ENCODE measurements at regions not wholly inside any gene's neighbourhood (a gene's known extent, or its start where the extent isn't known, plus 50 kb on each side); places are given as distances from the start of the nearest gene placed in this dataset.

DNA sequence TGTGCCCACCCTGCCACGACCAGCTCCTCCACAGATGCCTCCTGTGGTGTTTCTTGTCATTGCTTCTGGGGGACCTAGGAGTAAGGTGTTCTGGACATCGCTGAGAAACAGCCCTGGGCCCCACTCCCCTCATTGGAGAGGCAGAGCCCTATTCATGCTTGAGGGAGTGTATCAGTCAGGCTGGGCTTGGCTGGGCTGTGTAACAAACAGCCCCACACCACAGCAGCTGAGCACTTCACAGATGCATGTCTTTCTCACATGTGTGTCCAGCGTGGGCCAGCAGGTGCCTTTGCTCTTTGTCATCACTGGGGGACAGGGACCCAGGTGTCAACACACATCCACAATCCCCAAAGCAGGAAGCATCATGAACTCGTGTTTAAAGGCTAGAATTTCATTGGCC is 65.1 kb upstream of the FBRSL1 start:
- ATAC-seq (no peak), DNase-seq (no peak)

DNA sequence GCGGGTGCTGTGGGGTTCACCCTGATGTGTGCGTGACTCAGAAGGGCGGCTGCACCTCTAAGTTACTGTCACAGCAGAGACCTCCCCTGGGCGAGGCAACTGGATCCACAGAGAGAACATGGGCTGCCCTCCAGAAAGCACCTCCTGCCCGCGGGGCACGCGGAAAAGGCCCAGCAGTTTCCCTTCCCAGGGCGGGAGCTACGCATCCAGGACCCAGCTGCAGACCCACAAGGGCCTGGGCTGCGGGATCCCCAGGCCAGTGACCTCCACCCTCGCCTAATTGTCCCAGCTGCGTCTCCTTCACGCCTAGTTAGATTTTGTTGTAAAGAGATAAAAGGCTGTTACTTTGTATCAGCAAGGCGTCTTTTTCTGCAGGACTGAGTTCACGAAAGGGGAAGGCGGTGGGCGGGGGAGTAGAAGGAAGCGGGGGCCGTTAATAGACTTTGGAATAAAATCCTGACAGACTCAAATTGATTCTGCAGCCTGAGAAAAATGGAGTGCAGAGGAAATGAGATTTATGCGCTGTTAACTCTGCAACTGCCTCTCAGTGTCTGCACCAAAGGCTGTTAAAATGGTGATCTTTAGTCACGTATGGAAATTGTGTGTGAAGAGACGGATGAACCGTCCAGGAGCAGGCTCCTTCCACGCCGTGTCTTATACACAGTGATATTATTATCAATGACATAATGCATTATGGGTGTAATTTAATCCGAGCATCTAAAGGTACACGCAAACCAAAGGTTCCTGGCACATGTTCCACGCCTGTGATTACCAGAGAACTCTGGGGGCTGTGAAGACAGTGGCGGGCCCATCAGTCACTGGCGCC is 65.9 kb upstream of the FBRSL1 start:
- DNase-seq (no peak), ATAC-seq (no peak)

DNA sequence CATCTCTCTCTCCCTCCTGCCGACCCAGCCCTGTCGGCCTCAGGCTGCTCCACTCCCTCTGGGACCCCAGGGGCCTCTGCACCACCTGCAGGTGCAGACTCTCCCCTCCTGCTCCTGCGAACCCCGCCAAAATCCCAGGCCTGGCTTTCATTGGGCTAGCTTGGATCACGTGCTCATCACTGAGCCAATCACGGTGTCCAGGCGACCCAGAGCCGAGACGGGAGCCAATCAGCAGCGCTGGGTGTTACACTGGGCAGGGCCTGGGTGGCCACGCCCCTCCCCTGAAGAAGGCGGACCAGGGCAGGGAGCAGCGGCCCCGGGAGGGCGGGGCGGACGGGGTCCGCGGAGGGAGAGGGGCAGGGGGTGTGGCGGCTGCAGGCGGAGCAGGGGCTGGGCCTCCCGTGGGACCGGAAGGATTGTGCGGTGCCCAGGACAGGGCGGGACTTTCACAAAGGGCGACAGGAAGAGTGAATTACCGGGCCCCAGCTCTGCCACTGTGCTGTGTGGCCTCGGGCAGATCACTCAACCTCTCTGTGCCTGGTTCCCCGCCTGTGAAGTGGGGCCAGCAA is 66.6 kb upstream of the FBRSL1 start:
- DNase-seq (no peak), ATAC-seq (peak; percentile 26)

DNA sequence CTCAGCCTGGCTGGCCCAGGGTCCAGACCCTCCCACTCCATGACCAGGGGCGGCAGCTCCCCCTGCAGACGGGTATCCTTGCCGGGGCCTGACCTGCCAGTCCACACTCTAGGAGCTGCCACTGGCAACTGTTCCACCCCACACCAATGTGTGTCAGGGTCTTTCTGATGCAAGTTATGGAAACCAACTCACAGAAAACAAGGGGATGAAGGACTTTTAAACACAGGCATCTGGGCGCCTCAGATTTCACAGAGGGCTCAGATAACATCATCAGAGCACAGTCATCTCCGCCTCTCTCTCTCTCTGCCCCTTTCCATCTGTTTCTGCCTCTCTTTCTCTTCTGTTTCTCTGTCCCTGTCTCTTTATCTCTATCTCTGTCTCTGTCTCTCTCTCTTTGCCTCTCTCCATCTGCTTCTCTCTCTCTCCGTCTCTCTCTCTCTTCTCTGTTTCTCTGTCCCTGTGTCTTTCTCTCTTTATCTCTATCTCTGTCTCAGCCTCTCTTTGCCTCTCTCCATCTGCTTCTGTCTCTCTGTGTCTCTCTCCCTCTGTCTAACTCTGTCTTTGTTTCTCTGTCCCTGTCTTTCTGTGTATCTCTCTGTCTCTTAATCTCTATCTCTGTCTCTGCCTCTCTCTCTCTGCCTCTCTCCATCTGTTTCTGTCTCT is 67.4 kb upstream of the FBRSL1 start:
- DNase-seq (no peak), ATAC-seq (no peak)

DNA sequence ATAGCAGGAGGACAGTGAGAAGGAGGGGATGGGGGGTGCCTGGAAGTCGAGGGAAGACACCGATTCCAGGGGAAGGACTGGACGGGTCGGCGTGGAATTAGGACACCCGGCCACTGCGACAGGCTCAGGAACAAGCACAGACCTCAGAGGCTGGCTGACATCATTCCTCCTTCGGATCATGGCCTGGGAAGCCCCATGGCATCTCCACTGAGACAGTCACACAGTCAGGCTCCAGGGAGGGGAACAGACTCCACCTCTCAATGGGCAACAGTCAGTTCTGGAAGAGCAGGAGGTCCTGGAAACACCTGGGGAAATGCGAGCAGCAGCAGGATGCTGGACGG is 67.9 kb upstream of the FBRSL1 start:
- ATAC-seq (no peak), DNase-seq (no peak)

DNA sequence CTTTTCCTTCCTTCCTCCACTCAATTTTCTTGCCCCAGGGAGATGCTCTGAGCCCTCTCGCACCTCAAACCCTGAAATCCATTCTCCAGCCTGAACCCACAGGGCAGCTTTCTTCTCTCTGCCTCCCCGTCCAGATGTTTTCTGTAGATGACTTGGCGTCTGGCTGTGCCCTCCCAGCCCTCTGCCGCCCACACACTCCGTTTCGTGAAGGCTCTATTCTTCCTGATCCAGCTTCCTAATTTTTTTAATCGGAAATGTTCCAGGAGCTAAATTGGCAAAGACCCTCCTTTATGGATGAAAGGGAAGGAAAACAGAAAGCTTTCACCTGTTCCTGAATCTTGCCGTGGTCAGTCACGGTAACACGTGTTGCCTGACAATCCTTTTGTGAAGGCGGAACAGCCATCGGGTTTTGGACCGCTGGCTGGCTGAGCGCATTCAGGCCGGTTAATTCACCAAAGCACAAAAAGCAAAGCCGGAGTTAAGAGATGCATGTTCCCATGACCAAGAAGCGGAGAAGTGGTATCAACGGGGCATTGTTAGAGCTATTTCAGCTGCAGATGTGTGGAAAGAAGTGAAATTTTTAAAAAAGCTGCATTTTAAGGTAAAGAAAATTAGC is 70.2 kb upstream of the FBRSL1 start:
- ATAC-seq: no peak
- DNase-seq: no peak

DNA sequence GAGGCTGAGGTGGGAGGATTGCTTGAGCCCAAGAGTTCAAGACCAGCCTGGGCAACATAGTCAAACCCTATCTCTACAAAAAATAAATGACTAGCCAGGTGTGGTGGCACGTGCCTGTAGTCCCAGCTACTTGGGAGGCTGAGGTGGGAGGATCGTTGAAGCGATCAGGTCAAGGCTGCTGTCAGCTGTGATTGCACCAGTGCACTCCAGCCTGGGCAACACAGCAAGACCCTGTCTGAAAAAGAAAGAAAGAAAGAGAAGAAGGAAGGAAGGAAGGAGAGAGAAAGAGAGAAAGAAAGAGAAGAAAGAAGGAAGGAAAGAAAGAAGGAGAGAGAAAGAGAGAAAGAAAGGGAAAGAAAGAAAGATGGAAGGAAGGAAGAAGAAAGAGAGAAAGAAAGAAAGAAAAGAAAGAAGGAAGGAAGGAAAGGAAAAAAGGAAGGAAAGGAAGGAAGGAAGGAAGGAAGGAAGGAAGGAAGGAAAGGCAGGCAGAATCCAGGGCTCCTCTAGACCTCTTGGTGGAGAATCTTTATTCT is 71.5 kb upstream of the FBRSL1 start:
- ATAC-seq (no peak), DNase-seq (no peak)

DNA sequence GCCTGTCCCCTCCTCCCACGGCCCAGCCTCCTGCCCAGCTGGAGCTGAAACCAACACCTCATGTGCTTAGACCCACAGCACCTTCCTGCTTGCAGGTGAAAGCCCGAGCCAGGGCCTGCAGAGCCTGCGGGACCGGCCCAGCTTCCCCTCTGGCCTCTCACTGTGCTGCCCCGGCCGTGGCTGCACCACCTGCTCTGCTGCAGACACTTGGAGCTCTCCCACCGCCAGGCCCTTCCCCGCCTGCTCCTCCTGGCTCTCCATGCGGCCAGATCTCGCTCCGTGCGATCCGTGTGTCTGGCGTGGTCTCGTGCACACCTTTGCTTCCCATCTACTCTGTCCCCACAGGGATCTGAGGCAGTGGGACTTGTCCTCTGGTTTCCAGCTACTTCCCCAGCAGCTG is 72.2 kb upstream of the FBRSL1 start:
- DNase-seq (no peak), ATAC-seq (no peak)

DNA sequence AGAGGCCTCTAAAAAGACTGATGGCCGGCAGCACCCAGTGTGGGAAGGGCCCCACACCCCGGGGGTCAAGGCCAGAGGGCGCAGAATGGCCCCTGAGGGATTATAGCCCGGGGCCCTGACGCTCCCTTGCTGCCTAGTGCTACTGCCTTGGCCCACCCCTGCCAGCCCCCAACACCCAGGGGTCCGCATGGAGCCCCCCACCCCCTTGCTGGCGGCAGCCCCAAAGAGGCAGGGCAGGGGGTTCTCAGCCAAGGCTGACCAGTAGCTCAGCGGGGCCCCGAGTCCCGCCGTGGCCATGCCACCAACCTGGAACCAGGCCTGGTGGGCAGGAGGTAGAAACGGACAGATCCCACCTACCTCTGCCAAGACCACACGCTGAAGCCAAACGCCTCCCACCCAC is 73.1 kb upstream of the FBRSL1 start:
- DNase-seq (no peak), ATAC-seq (no peak)

DNA sequence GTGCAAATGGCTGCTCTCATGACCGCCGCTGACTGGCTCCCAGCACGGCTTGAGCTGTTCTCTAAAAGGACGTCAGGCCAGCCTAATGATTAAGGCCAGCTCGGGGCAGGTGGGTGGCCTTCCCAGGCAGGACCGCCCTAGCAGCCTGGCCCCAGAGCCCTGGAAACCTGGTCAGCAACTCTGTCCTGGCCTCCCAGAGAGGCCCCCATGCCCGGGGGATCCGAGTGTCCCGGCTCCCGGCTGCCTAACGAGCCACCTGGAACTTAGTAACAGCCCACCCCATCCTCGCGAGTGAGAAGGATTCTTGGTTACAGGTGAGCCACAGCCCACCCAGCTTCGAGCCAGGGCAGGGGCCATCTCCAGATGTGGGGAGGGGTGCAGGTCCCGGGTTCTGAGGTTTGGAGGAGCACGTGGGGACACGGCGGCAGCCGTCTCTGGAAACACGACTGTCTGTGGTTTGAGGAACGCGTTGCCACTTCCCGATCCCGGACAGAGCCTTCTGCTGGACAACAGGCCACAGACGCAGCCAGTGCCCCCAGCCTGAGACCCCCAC is 73.8 kb upstream of the FBRSL1 start:
- DNase-seq: no peak
- ATAC-seq: no peak

DNA sequence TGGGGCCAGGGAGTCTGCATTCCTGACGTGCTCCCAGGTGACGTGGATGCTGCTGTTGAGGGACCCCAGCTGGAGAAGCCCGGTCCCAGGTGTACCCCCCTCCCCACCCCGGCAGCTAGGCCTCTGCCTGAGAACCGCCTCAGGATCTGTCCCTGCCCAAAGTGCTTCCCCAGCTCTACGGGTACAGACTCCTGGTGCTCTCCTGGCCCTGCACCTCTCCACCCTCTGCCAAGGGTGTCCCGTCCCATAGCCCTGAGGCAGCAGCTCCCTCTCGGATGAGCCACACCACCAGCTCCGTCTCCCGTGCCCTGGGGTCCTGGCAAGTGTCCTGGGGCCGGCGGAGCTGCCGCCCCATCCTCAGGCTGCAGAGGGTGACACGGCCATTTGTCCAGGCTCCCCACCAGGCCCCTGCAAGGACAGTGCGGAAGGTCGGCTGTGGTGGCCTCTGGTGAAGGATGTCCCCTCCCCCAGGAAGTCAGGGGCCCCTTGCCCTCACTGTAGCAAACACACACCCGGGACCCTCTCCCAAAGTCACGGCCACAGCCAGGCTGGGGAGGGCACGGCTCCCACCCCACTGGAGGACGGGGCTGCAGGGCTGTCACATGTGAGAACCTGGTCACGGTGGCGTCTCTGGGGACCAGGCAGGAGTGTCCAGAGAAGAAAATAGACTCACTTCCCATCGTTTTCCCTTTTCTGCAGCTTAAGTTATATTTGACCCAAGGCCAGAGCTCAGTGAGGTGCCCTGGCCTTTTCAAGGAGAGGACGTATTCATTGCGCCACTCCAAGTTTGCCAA is 74.4 kb upstream of the FBRSL1 start:
- DNase-seq (no peak), ATAC-seq (peak; percentile 4)

DNA sequence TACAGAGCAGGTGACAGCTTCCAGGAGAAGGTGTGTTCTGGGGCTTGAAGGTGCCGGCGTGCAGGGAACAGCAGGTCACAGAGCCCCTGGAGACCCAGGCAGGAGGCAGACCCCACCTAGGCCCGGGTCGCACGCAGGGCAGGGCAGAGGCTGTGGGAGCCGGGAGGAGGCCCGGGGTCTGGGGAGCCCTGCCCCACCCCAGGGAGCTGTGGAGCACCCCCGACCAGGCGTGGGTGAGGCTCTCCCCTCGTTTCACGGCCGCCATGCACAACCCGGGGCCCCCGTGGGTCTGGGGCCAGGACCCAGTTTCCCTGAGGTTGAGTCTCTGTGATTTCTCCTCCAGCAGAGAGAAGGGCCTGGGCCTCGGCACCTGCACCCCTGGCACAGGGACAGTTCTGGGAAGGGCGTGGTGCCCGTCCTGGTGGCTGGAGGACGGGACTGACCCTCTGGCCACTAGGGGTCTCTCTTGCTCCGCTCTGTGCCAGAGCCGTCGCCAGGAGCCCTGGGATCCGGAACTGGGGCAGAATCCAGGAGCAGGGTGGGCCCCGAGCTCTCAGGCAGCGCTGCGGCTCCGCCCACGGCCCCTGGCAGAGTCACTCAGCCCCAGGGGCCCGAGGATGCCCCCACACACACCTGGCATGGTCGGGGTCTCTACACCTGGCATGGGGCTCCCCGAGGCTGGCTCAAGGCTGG is 75.2 kb upstream of the FBRSL1 start:
- peak; percentile 89 for ATAC-seq
- peak; percentile 86 for DNase-seq

DNA sequence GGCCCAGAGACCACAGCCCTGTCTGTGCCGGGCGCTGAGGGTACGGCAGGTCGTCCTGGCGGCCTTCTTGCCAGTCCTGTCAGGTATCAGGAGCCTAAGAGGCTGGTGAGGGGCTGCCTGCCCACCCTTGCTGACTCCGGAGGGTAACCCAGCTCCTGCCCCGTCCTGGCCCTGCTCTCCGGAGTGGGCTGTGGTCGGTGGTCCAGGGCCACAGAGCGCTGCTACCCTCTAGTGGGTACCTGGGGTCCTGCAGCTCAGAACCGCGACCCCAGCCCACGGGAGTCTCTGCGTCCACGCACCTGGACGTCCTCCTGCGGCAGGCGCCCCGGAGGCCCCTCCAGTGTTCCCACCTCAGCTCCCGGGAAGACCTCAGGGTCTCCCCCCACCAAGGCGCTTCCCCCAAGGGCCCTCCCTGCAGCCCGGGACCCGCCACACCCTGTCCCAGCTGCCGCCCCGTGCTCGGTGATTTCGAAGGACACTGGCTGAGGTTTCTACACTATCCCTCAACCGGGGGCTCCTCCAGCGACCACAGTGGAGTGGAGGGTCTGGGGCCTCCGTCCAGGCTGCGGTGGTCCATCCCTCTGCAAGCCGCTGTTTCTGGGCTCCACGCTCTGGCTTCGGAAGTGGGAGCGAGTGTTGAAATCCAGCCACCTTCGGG is 75.9 kb upstream of the FBRSL1 start:
- peak; percentile 44 for DNase-seq
- ATAC-seq: peak; percentile 8

DNA sequence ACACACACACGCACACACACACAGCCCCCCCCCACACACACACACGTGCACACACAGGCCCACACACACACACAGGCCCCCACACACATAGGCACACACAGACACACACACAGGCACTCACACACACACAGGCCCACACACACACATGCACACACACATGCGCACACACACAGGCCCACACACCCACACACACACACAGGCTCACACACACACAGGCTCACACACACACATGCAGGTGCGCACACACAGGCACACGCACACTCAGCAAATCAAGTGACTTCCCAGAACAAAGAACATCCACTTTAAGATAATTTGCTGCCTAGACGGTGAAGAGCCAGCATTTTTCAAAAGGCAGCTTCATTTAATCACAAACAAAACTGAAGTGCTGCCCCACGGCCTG is 78.5 kb upstream of the FBRSL1 start:
- ATAC-seq: no peak
- no peak for DNase-seq

DNA sequence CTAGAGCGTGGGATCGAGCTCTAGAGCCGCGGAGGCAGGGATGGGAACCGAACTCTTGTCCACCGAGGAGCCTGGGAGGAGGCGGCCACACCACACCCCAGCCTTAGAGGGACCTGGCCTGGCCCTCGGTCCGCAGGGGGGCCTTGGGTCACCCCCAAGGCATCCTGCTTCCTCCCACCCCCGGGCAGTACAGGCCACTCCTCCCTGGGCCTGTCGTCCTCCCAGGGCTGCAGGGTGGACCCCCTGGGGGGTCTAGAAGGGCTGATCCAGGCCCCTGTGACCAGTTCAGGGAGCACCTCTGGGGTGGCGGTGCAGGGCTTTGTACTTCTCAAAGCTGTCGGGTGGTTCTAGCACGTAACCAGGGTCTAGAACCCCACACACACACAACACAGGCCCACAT is 79.1 kb upstream of the FBRSL1 start:
- ATAC-seq (no peak), DNase-seq (no peak)

DNA sequence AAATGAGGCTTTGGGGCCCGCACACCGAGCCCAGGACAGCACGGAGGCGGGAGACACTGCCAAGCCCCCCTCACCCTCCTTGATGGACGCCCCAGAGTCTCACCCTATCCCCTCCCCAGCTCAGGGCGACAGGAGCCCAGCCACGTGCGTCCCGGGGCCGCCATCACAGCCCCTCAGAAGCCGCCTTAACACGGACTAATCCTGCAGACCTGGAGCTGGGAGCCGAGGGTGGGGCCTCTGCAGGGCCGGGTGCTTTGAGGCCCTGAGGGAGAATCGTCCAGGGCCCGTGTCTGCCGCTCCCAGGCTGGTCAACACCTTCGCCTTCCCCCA is 79.7 kb upstream of the FBRSL1 start:
- no peak for DNase-seq
- no peak for ATAC-seq

DNA sequence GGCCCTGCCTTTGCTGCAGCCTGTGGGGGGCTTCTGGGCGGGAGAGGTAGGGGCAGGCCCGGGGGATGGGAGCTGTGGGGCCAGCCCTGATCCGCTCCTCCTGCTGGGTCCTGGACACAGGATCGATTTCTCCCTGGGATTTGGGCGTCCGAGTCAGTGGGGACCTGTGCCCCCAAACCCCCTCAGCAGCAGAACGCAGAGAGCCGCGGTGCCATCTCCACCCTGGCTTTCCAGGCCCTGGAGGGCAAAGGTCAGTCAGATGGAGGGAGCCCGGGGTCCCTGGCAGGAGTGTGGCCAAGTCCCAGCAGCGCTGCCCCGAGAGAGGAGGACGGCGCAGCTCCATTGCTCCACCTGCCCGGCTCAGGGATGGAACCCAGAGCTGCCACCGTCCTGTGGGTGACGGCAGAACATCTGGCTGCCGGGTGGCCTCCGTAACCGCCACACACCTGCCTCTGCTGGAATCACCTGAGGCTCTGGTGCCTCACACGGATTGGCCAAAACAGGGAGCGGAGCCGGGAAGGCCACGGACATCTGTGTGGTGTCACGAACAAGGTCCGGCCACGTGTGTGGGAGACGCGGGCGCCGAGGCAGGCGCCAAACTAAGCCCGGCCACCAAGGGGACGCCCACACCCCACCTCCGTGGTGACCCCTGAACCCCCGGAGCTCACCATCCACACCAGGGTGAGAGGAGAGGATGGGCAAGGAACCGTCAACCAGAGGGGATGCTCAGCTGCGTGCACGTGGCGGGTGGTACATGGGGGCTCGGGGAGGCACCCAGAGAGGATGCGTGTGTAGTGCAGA is 80.3 kb upstream of the FBRSL1 start:
- DNase-seq (no peak), ATAC-seq (no peak)

DNA sequence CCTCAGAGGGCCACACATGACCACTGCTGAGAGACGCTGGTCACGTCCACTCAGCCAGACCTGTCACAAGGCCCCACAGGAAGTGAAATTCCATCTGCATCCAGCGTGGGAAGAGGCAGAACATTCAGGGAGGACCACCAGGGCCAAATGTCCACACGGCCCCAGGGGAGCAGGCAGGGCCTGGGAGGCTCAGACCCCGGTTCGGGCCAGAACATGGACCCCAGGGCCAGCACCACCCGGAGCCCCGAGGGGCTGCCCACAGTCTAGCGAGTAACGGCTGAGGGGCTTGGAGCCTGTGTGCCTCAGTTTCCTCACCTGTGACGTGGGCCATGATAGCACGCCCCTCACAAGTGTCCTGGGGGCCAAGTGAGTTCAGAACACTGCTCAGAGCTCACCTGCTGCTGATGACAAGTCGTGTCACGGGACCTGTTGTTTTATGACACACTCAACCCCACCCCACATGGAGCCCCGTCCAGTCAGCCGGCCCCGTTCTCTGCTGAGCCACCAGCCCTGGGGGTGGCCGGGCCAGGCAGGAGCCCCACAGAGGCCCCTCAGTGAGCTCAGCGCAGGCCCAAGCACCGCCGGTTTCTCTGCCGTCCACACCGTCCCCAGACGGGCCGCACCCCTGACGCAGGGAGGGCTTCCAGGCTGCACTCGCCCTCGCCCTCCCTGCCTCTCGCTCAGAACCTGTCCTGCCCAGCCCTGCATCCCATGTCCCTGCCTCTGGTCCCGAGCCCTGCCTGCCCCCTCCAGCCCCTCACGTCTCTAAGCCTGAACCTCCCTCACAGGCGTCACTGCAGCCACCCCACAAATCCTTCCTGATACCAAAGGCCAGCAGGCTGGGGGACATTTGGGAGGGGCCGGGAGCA is 79.5 kb upstream of the GALNT9 start:
- DNase-seq (no peak), ATAC-seq (no peak)

DNA sequence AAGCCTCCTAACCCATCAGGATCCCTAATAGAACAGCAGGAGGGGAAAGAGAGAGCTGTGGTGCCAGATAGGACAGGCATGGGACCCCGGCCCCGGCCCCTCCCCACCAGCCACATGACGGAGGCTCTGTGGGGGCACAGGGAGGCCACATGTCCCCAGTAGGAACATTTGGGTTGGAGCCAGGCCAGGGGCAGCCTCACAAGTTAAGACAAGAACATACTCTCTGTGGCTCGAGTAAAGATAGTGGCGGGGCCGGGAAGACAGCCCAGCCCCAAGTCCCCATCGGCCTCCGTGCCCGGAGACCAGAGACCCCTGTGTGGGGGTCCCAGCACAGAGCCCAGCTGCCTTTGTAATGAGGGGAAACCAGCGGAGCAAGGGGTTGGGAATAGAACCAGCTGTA is 78.6 kb upstream of the GALNT9 start:
- DNase-seq (no peak), ATAC-seq (no peak)

Measured in stimulated activated naive CD8-positive, alpha-beta T cell treated with anti-CD3 and anti-CD28 coated beads, Interleukin-15, Interleukin-2, amounts not matched to agents 100 U/mL and 50 U/mL, for 24 hours (primary cell).